Activated CD4-positive, alpha-beta T cell treated with anti-CD3 and anti-CD28 coated beads, Interleukin-2, amount 50 U/mL, for 24 hours (primary cell): ENCODE measurements at regions not wholly inside any gene's neighbourhood (a gene's known extent, or its start where the extent isn't known, plus 50 kb on each side); places are given as distances from the start of the nearest gene placed in this dataset.
"Not testable (repeated sequence)": the region's sequence is repeated elsewhere in the genome, so short reads cannot be mapped to it uniquely, and the experiment has no call there.

Experiments used
- DNase-seq, 2 donors: peaks; one replicate each; pipeline ENCODE4 v3.0.0-alpha.2; 2020; ENCODE audit warnings: low read depth in 1 of 2, low spot score in 1 of 2

- no peak for DNase-seq
Measured at GRCh38 chr19:28700176-28700575, 512.8 kb downstream of the UQCRFS1 start.

DNA sequence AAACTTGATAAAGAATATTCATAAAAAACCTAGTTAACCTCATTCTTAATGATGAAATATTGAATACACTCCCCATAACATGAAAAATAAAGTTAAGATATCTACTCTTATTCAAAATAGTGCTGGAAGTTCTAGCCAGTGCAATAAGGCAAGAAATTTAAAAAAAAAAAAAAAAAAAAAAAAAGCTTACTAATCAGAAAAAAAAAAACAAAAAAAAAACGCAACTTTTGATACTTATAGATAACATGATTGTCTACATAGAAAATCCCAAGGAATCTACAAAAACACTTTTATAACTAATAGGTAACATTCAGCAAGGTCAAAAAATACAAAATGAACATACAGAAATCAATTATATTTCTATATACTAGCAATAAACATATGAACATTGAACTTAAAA is 515.6 kb downstream of the UQCRFS1 start:
- no peak for DNase-seq

DNA sequence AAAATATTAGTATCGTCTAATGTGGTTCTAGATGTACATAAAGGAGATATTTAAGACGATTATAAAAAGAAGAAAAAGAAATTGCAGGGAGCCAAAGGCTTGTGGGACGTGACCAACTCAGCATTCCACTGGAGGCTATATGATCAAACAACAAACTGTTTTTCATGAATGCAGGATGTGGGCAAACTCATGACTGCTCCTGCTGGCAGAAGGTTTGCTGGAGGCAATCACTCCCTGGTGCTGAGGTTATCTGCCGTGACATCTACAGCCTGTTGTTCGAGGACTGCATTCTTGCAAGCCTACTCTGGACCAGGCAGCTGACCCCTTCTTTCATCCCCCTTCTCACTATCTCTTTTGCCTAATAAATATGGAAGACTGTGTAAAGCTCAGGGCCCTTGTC is 518.1 kb downstream of the UQCRFS1 start:
- DNase-seq = no peak

DNA sequence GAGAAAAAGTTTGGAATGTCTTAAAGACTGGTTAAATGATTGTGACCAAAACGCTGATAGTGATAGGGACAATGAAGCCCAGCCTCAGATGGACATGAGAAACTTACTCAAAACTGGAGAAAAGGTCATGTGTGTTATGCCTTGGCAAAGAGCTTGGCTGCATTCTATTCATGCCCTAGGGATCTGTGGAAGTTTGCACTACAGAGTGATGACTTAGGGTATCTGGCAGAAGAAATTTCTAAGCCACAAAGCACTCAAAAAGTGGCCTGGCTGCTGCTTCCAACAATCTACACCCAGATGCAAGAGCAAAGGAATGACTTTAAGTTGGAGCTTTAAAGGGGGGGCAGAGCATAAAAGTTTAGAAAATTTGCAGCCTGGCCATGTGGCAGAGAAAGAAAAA is 521.3 kb downstream of the UQCRFS1 start:
- no peak for DNase-seq

- not testable (repeated sequence) for DNase-seq
Measured at GRCh38 chr19:28689464-28689863, 523.5 kb downstream of the UQCRFS1 start.

DNA sequence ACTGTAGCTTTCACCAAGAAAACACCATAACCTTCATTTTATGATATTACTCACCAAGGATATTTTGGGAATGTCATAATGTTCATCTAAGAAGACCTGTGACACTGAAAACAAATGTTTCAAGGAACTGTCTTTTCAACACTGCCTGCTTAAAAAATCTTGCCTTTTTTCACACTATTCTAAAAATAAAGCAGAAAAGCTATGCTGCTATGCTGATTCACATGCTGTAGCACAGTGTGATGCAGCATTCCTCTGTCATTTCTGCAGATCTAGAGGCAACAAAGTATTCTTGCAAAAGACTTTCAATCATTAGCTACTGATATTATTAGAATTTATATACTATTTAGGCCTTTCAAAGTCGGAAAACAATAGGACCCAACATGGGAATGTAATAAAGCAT is 525.7 kb downstream of the UQCRFS1 start:
- no peak for DNase-seq

GRCh38 chr19:28686756-28687155 is 526.2 kb downstream of the UQCRFS1 start:
- no peak for DNase-seq

DNA sequence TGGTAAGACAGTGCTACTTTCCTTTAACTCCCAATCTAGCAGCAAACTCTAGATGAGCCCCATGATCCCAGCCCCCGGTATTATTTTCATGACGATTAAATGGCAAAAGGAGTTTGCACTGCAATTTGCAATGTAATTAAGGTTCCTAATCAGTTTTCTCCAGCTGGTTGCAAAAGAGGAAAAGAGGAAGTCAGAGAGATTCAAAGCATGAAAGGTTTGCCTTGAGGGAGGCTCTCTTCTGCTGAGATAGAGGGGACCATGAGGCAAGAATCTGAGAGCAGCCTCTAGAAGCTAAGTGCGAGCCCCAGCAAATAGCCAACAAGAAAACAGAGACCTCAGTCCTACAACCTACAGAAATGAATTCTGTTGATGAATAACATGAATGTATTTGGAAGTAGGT is 527.1 kb downstream of the UQCRFS1 start:
- DNase-seq = no peak

GRCh38 chr19:28685077-28685476 is 527.9 kb downstream of the UQCRFS1 start:
- not testable (repeated sequence) for DNase-seq

DNA sequence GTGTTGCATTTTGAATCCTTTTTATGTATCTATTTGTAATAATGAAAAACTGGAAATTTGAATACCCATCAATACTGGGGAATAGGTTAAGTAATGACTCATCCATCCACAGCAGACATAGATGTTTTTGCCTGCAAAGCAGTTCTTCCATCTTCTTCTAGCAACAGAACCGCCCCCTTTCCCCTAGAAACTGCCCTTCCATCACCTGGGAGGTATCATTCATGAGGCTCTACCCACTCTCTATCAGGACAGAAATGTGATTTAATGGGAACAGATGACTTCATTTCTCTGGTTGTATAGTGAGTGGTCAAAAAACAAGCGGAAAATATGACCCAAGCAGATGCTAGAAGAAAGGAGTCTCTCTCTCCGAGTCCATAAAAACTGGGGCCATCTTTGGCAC is 532.8 kb downstream of the UQCRFS1 start:
- no peak for DNase-seq

DNA sequence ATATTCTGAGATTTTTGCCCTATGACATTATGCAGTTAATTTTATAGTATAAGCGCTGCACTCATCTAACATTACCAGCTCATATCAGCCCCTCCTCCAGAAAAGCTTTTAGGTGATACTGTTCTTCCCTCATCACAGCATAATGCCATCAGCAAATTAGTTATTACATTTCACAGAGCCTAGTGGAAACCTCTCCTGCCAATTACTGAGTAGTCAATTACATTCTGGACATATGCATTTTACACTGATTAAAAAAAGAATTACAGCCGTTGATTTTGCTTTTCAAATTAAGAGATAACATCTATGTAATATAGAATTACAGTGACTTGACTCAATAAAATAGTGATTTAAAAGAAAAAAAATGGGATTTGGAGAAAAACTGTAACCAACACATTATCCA is 542.1 kb downstream of the UQCRFS1 start:
- no peak for DNase-seq

- DNase-seq = no peak
Measured at GRCh38 chr19:28669804-28670203, 543.1 kb downstream of the UQCRFS1 start.

GRCh38 chr19:28667348-28667977 is 545.5 kb downstream of the UQCRFS1 start:
- DNase-seq = no peak

DNA sequence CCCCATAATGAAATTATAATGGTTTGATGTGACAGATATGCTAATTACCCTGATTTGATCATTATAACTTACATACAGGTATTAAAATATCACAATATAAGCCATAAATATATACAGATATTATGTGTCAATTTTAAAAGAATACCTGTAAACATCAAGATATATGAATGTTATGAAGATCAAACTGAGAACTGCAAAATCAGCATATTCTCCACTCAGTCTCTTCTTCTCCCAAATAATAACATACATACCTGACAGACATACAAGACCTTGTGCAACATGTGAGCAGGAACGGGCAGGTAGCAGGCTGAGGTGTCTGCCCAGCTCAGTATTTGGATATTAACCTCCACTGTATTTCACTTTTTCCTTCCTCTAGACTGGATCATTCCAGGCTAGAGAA is 547.2 kb downstream of the UQCRFS1 start:
- DNase-seq = no peak

DNA sequence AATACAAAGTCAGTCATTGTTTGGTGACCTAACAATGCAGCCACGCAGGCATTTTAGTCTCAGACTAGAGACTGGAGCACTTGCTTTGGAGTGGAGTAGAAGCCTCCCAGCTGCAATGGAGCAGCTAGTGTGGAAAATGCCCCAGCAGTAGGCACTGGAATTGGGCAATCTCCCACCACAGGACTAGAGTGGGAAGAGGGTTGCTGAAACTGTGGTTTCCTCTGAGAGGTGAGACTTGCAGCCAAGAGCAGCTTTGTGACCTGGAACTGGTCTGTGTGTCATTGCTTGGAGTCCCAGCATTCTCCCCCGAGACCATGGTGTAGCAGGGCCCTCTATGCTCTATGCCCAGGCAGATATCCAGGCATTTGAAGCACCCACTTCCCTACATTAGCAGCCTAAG is 556.3 kb downstream of the UQCRFS1 start:
- DNase-seq = no peak

GRCh38 chr19:28655054-28655453 is 557.9 kb downstream of the UQCRFS1 start:
- no peak for DNase-seq

DNA sequence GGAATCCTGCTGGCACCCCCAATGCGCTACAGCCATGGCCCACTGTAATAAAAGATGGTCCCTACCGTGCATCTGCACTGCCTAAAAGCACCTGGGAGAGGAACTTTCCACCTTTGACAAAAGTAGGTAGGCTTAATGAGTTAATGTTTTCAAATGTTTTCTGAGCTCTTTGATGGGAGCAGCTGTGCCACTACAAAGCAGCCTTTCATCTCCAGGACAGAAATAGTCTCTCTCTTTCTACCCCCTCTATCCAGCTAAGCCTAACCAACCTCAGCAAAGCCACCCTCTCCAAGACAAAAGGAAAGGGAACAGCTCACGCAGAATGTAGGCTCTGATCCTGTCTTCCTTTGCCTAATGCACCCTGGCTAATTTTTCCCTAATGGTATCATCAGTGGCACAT is 560.2 kb downstream of the UQCRFS1 start:
- DNase-seq = no peak

GRCh38 chr19:28646629-28647028 is 566.3 kb downstream of the UQCRFS1 start:
- DNase-seq = no peak

- DNase-seq = no peak
Measured at GRCh38 chr19:28644169-28644775, 568.7 kb downstream of the UQCRFS1 start.

- DNase-seq = no peak
Measured at GRCh38 chr19:28642787-28643683, 569.9 kb downstream of the UQCRFS1 start.

DNA sequence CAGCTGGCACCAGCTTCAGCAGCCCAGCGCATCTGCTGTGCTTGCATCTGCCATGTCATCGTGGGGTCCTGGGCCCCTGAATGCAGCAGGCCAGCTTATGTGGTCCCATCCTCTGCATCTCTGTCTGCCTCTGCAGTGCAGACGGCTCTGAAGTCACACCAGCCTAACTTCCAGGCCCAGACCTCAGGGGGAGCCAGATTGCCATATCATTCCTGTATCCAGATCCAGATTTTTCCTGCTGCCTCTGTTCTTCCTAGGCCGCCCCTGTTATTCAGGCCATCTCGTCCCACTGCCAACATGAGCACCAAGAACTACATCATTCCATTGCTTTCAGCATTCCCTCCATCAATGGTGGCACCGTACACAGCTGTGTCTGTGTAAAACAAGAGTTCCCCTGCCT is 571.6 kb downstream of the UQCRFS1 start:
- DNase-seq = no peak

DNA sequence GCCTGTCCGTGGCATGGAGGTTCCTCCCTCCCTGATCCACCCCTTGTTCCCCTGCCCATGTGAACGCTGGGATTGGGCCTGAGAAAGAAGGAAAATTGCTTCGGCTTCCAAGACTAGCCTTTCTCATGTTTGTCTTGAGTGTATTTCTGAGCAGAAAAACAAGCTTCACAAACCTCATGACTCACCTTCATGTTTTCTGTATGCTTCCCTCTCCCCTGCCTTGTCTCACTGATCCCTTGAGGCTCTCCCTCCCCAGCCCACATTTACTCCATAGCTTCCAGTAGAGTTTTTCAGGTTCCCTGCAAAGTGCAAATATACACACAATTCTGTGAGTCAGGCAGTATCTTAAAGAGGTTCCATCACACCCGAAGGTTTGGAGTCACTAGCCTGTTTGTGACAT is 572.4 kb downstream of the UQCRFS1 start:
- DNase-seq = no peak
